Heart left ventricle (tissue), 16 donors: ENCODE measurements at regions not wholly inside any gene's neighbourhood (a gene's known extent, or its start where the extent isn't known, plus 50 kb on each side); places are given as distances from the start of the nearest gene placed in this dataset.

Experiments used
- ATAC-seq, 4 donors: fragments of 200-7000 bp; cut with Tn5 transposase; one replicate each; pipeline ENCODE4 v1.9.1; 2020 to 2022; ENCODE audit warnings: moderate library complexity in 4 of 4, mild to moderate bottlenecking in 3 of 4, moderate number of reproducible peaks in 1 of 4
- DNase-seq, 5 donors: peaks; one replicate each; pipeline ENCODE4 v3.0.0-alpha.2; 2020
- H3K27ac ChIP-seq, 12 donors: fragments of 200-600 bp; sonication (generic) in 4 of 12; one replicate each; pipeline versions ENCODE4 v1.5.0 to v1.8.0; 2016 to 2022; ENCODE audit warnings: mild to moderate bottlenecking in 2 of 12
- H3K27me3 ChIP-seq, 9 donors: fragments of 200-600 bp; sonication (generic) in 2 of 9; one replicate each; pipeline versions ENCODE4 v1.5.1 to v1.8.0; 2016 to 2022; ENCODE audit warnings: mild to moderate bottlenecking in 3 of 9
- H3K36me3 ChIP-seq, 9 donors: fragments of 200-600 bp; sonication (generic) in 2 of 9; one replicate each; pipeline versions ENCODE4 v1.5.0 to v1.8.0; 2018 to 2022; ENCODE audit warnings: mild to moderate bottlenecking in 2 of 9
- H3K4me1 ChIP-seq, 12 donors: fragments of 200-600 bp; sonication (generic) in 4 of 12; one replicate each; pipeline versions ENCODE4 v1.5.0 to v1.8.0; 2016 to 2022; ENCODE audit warnings: mild to moderate bottlenecking in 3 of 12
- H3K4me3 ChIP-seq, 12 donors: fragments of 200-600 bp; sonication (generic) in 4 of 12; one replicate each; pipeline versions ENCODE4 v1.5.0 to v1.8.0; 2017 to 2022; ENCODE audit warnings: mild to moderate bottlenecking in 9 of 12, moderate library complexity in 4 of 12
- H3K9me3 ChIP-seq, 12 donors: fragments of 200-600 bp; sonication (generic) in 4 of 12; one replicate each; pipeline versions ENCODE4 v1.5.0 to v1.8.0; 2016 to 2022; ENCODE audit warnings: mild to moderate bottlenecking in 1 of 12
- CTCF ChIP-seq, 12 donors: fragments of 200-600 bp; sonication (generic) in 4 of 12; IDR thresholded peaks; one replicate each; pipeline versions ENCODE4 v1.5.0 to v1.8.0; 2018 to 2022; ENCODE audit warnings: antibody characterized with exemption in 12 of 12, mild to moderate bottlenecking in 5 of 12
- POLR2A ChIP-seq, 2 donors: fragments of 450-650 bp; IDR thresholded peaks; one replicate each; pipeline ENCODE4 v1.6.1; 2017; ENCODE audit warnings: antibody characterized with exemption in 2 of 2, mild to moderate bottlenecking in 2 of 2, moderate library complexity in 2 of 2
- WGBS, 4 donors: extraction: QIAGEN DNeasy Blood & Tissue Kit in 2 of 4; methylation state at CpG; one replicate each; pipeline versions ENCODE4 v1.1.5 to v1.1.7; 2013 to 2018; 5-methylcytosine and 5-hydroxymethylcytosine counted together
- intact Hi-C, 10 donors: fragments of 100-400 bp; cut with DNase I; formaldehyde crosslinking; loops; one replicate each; pipeline versions ENCODE4 v1.11.1 to v1.14.2; 2022
- donor health status: ischemic (EF 13 %, LVEDD 7.1; RV severe dilation, severe dysfunction).
- donor health status: healthy with polysubstance abuse.
- donor health status: DM: no; HTN: yes; CAD: no.
- donor health status: DM: no; HTN: no; CAD: no.
- donor health status: ischemic (EF 25% LVEDD 6.9; RV normal size, moderate dysfunction).
- donor health status: ischemic (EF 25% LVEDD 5.7; RV mildly dilated, moderate dysfunction).
- donor health status: healthy.
- donor health status: DM: yes; HTN: yes; CAD: no.
- donor health status: ischemic (EF 35%, LVEDD 5.7; RV mildly dilated, moderate dysfunction).
- donor health status: nonischemic (EF 11% LVEDD 7.7; RV severe dilation, severe dysfunction).
- donor health status: DM: yes; HTN: yes; CAD: no.
- donor health status: PGD.
- donor health status: ischemic (EF 29% LVEDD 5.4; RV normal size, mild dysfunction).
- donor health status: nonischemic (EF 23%, LVEDD 6.1; RV moderate dilation, normal function).

- Histone ChIP-seq H3K9me3 (peaks cover 0 to 7% (median 0%) of the 10 kb centered on the region in 12 donors), H3K4me1 (no peaks in the 10 kb centered on the region), H3K27me3 (no peaks in the 10 kb centered on the region), H3K4me3 (no peak overlapping the region), H3K36me3 (no peaks in the 10 kb centered on the region), H3K27ac (no peak overlapping the region)
- TF ChIP-seq POLR2A (IDR thresholded peaks at IDR 0.05) (no peak), CTCF (IDR thresholded peaks at IDR 0.05) (no peak)
- ATAC-seq (no peak), DNase-seq (no peak)
- intact Hi-C loops: no loop called here
Observed at GRCh38 chr1:190649553-190649952, 171.9 kb upstream of the BRINP3 start.

- H3K36me3 ChIP-seq: no peaks in the 10 kb centered on the region
- no peaks in the 10 kb centered on the region for H3K4me1 ChIP-seq
- H3K27ac ChIP-seq: no peak overlapping the region
- intact Hi-C loops: no loop called here
- TF ChIP-seq CTCF (IDR thresholded peaks at IDR 0.05): no peak
- TF ChIP-seq POLR2A (IDR thresholded peaks at IDR 0.05): no peak
- ATAC-seq: no peak
- no peaks in the 10 kb centered on the region for H3K9me3 ChIP-seq
- no peaks in the 10 kb centered on the region for H3K27me3 ChIP-seq
- no peak overlapping the region for H3K4me3 ChIP-seq
- DNase-seq: no peak
- WGBS, 4 donors: 47 to 63% (median 52%) methylated on average over 2 of the region's 2 CpGs
Observed at GRCh38 chr1:190658907-190659306, 181.2 kb upstream of the BRINP3 start.

GRCh38 chr1:190663962-190664361 is 186.3 kb upstream of the BRINP3 start:
- intact Hi-C loops: no loop called here
- DNase-seq: no peak
- no peak for TF ChIP-seq POLR2A (IDR thresholded peaks at IDR 0.05)
- TF ChIP-seq CTCF (IDR thresholded peaks at IDR 0.05): no peak
- Histone ChIP-seq H3K4me3 (no peak overlapping the region), H3K27ac (no peak overlapping the region), H3K27me3 (no peaks in the 10 kb centered on the region), H3K4me1 (no peaks in the 10 kb centered on the region), H3K9me3 (no peaks in the 10 kb centered on the region), H3K36me3 (no peaks in the 10 kb centered on the region)
- no peak for ATAC-seq
- WGBS, 4 donors: 65 to 81% (median 79%) methylated on average over 1 of the region's 1 CpG

- Histone ChIP-seq H3K4me3 (no peak overlapping the region), H3K27me3 (no peaks in the 10 kb centered on the region), H3K36me3 (no peaks in the 10 kb centered on the region), H3K27ac (no peak overlapping the region), H3K9me3 (no peaks in the 10 kb centered on the region), H3K4me1 (no peaks in the 10 kb centered on the region)
- TF ChIP-seq CTCF (IDR thresholded peaks at IDR 0.05) (no peak), POLR2A (IDR thresholded peaks at IDR 0.05) (no peak)
- DNase-seq (no peak), ATAC-seq (no peak)
- intact Hi-C loops: no loop called here
Observed at GRCh38 chr1:190665045-190665444, 187.4 kb upstream of the BRINP3 start.
